PC-9 (cell line): ENCODE measurements at regions not wholly inside any gene's neighbourhood (a gene's known extent, or its start where the extent isn't known, plus 50 kb on each side); places are given as distances from the start of the nearest gene placed in this dataset.

Source experiments
- BruUV-seq: library from RNA; stranded (reverse); fragments of 400-500 nt; replicated peaks from 2 replicates; lab custom pipeline; 2021; lab: Mats Ljungman, UMichigan
- CTCF ChIA-PET: fragments of 300-600 bp; sonication (Branson Sonifier 250); formaldehyde crosslinking; loops from one replicate; lab custom pipeline; 2022; ENCODE audit warnings: antibody characterized with exemption; lab: Charles Lee
- POLR2A ChIA-PET: fragments of 300-600 bp; sonication (Branson Sonifier 250); formaldehyde crosslinking; loops from one replicate; lab custom pipeline; 2022; ENCODE audit warnings: antibody characterized with exemption; ENCODE audit not compliant: unreplicated experiment; lab: Charles Lee
- DNase-seq, 2 experiments: peaks; one replicate each; pipeline versions ENCODE4 v3.0.0 to v3.0.0-alpha.2; 2015 to 2022; ENCODE audit warnings: mixed read lengths in 1 of 2
- H2AFZ ChIP-seq: fragments of 200-600 bp; sonication (generic); 2 replicates; pipeline ENCODE4 v1.8.1; 2017; ENCODE audit warnings: antibody characterized with exemption
- H3F3A ChIP-seq: fragments of 200-600 bp; sonication (generic); 2 replicates; pipeline ENCODE4 v1.8.1; 2017; ENCODE audit warnings: antibody characterized with exemption, mild to moderate bottlenecking, low read depth; ENCODE audit not compliant: insufficient read depth
- H3K27ac ChIP-seq: fragments of 200-600 bp; sonication (generic); 2 replicates; pipeline ENCODE4 v1.6.1; 2016; ENCODE audit warnings: mixed run types
- H3K27me3 ChIP-seq: fragments of 200-600 bp; sonication (generic); 2 replicates; pipeline ENCODE4 v1.6.1; 2016; ENCODE audit warnings: low read depth, mixed run types; ENCODE audit not compliant: insufficient read depth
- H3K36me3 ChIP-seq: fragments of 200-600 bp; sonication (generic); 2 replicates; pipeline ENCODE4 v1.6.1; 2016; ENCODE audit warnings: low read depth, mixed run types
- H3K4me1 ChIP-seq: fragments of 200-600 bp; sonication (generic); replicated peaks from 2 replicates; pipeline ENCODE4 v1.6.1; 2016; ENCODE audit warnings: mixed run types; ENCODE audit not compliant: insufficient read depth
- H3K4me2 ChIP-seq: fragments of 200-600 bp; sonication (generic); 2 replicates; pipeline ENCODE4 v1.6.1; 2017; ENCODE audit warnings: mixed run types
- H3K4me3 ChIP-seq: fragments of 200-600 bp; sonication (generic); 2 replicates; pipeline ENCODE4 v1.6.1; 2016; ENCODE audit warnings: mixed run types
- H3K79me2 ChIP-seq: fragments of 200-600 bp; sonication (generic); 2 replicates; pipeline ENCODE4 v1.6.1; 2017; ENCODE audit warnings: low read depth, mixed run types
- H3K9me2 ChIP-seq: fragments of 200-600 bp; sonication (generic); 2 replicates; pipeline ENCODE4 v1.8.1; 2017; ENCODE audit warnings: mild to moderate bottlenecking; ENCODE audit not compliant: insufficient read depth
- H3K9me3 ChIP-seq: fragments of 200-600 bp; sonication (generic); 2 replicates; pipeline ENCODE4 v1.8.1; 2016; ENCODE audit warnings: low read depth; ENCODE audit not compliant: insufficient read depth
- H4K20me1 ChIP-seq: fragments of 200-600 bp; sonication (generic); 2 replicates; pipeline ENCODE4 v1.8.1; 2017; ENCODE audit not compliant: insufficient read depth
- CTCF ChIP-seq: fragments of 200-600 bp; sonication (generic); conservative IDR thresholded peaks from 2 replicates; pipeline ENCODE4 v1.6.1; 2017; ENCODE audit warnings: mixed run types, antibody characterized with exemption, mild to moderate bottlenecking, moderate library complexity
- EZH2 ChIP-seq: fragments of 200-600 bp; sonication (generic); IDR thresholded peaks from 2 replicates; pipeline ENCODE4 v1.8.0; 2017; ENCODE audit warnings: antibody characterized with exemption, low read depth
- intact Hi-C: fragments of 100-400 bp; cut with micrococcal nuclease; formaldehyde crosslinking; loops from one replicate; pipeline ENCODE4 v1.10.0; 2022; ENCODE audit not compliant: unreplicated experiment

DNA sequence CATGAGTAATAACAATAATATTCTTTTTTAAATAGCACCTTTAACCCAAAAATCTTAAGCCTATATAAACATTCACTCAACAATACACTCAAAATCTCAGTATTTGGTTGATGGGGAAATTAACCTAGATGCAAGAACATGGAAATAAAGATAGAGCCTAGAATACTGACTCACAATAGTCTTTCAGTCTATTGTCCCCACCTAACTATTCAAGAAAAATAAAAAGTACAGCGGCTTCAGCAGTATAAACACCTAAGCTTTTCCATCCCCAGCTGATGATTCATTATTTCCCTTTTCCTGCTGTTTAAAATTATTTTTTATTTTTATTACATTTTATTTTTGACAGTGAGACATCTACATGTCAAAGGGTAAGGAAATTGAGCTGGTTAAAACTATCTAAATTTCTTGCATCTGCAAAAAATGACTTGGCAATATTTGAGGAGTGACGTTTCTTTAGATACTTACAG, 201.4 kb downstream of the FZD1 start:
- DNase-seq = no peak
- Histone ChIP-seq H3K27me3 (no peaks in the 10 kb centered on the region), H3K27ac (no peak overlapping the region), H3K4me3 (no peak overlapping the region), H3K79me2 (no peaks in the 10 kb centered on the region), H3K9me2 (no peaks in the 10 kb centered on the region), H3K4me1 (no peaks in the 10 kb centered on the region), H3K4me2 (no peak overlapping the region), H2AFZ (no peak overlapping the region), H3K36me3 (no peaks in the 10 kb centered on the region), H3F3A (no peaks in the 10 kb centered on the region), H3K9me3 (no peaks in the 10 kb centered on the region), H4K20me1 (no peaks in the 10 kb centered on the region)
- TF ChIP-seq CTCF = no peak
- no peak for TF ChIP-seq EZH2
- BruUV-seq = no TSS peak
- CTCF ChIA-PET = no interaction called here
- intact Hi-C loops = no loop called here
- POLR2A ChIA-PET = no interaction called here

DNA sequence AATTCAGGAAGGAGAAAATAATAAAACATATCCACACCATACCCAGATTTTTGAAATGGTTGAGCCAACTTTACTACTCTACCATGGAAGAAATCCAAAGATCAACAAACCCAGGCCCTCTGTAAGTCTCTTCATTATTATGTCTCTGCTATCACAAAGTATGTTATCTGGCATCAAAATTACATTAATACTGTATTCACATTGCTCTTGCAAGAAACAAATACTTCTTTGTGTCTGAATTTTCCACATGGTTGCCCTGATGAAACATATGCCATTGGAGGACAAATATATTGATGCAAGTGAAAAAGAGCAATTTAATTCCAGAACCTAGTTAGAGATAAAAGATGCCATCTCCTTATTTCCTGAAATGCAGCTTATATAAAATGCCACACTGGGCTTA, 204.0 kb downstream of the FZD1 start:
- Histone ChIP-seq H3F3A (no peaks in the 10 kb centered on the region), H2AFZ (no peak overlapping the region), H3K27ac (no peak overlapping the region), H3K4me2 (no peak overlapping the region), H3K27me3 (no peaks in the 10 kb centered on the region), H3K9me2 (no peaks in the 10 kb centered on the region), H3K79me2 (no peaks in the 10 kb centered on the region), H3K4me3 (no peak overlapping the region), H3K36me3 (no peaks in the 10 kb centered on the region), H3K4me1 (no peaks in the 10 kb centered on the region), H3K9me3 (no peaks in the 10 kb centered on the region), H4K20me1 (no peaks in the 10 kb centered on the region)
- BruUV-seq = no TSS peak
- intact Hi-C loops = no loop called here
- CTCF ChIA-PET = no interaction called here
- no peak for DNase-seq
- POLR2A ChIA-PET = no interaction called here
- TF ChIP-seq EZH2 (no peak), CTCF (no peak)

GRCh38 chr7:91473619-91474018, 209.4 kb downstream of the FZD1 start:
- H3K4me2 ChIP-seq = no peak overlapping the region
- no peak overlapping the region for H2AFZ ChIP-seq
- no TSS peak for BruUV-seq
- ChIA-PET CTCF (no interaction called here), POLR2A (no interaction called here)
- no peaks in the 10 kb centered on the region for H4K20me1 ChIP-seq
- no peaks in the 10 kb centered on the region for H3K9me3 ChIP-seq
- no peak for TF ChIP-seq EZH2
- TF ChIP-seq CTCF = no peak
- H3F3A ChIP-seq = no peaks in the 10 kb centered on the region
- H3K79me2 ChIP-seq = no peaks in the 10 kb centered on the region
- no peaks in the 10 kb centered on the region for H3K4me1 ChIP-seq
- no peak overlapping the region for H3K27ac ChIP-seq
- H3K4me3 ChIP-seq = no peak overlapping the region
- no peaks in the 10 kb centered on the region for H3K9me2 ChIP-seq
- intact Hi-C loops = no loop called here
- H3K27me3 ChIP-seq = no peaks in the 10 kb centered on the region
- H3K36me3 ChIP-seq = no peaks in the 10 kb centered on the region
- no peak for DNase-seq
